Brain pericyte (primary cell): ENCODE measurements at regions not wholly inside any gene's neighbourhood (a gene's known extent, or its start where the extent isn't known, plus 50 kb on each side); places are given as distances from the start of the nearest gene placed in this dataset.

ENCODE experiments used
- DNase-seq: peaks from one replicate; pipeline ENCODE4 v3.0.0-alpha.2; 2012; ENCODE audit warnings: low read depth, low spot score

GRCh38 chr9:107660976-107661375 lies 171.4 kb upstream of the KLF4 start:
- DNase-seq: no peak

- no peak for DNase-seq
These were observed 163.8 kb upstream of the KLF4 start for GRCh38 chr9:107653263-107653821.

GRCh38 chr9:107650995-107651394 lies 161.4 kb upstream of the KLF4 start:
- no peak for DNase-seq

GRCh38 chr9:107650321-107650720 lies 160.8 kb upstream of the KLF4 start:
- DNase-seq: no peak

- DNase-seq: no peak
These were observed 158.7 kb upstream of the KLF4 start for GRCh38 chr9:107648153-107648715.

- no peak for DNase-seq
These were observed 158.0 kb upstream of the KLF4 start for GRCh38 chr9:107647611-107648010.

GRCh38 chr9:107647141-107647540 lies 157.6 kb upstream of the KLF4 start:
- DNase-seq: no peak

GRCh38 chr9:107645464-107645833 lies 155.9 kb upstream of the KLF4 start:
- DNase-seq: no peak

GRCh38 chr9:107644733-107645463 lies 155.3 kb upstream of the KLF4 start:
- no peak for DNase-seq

GRCh38 chr9:107639426-107639825 lies 149.9 kb upstream of the KLF4 start:
- DNase-seq: no peak

GRCh38 chr9:107638521-107639310 lies 149.1 kb upstream of the KLF4 start:
- no peak for DNase-seq

- DNase-seq: peak; percentile 92
These were observed 148.2 kb upstream of the KLF4 start for GRCh38 chr9:107637421-107638420.

GRCh38 chr9:107636571-107637381 lies 147.2 kb upstream of the KLF4 start:
- no peak for DNase-seq

- DNase-seq: no peak
These were observed 146.2 kb upstream of the KLF4 start for GRCh38 chr9:107635803-107636174.

- DNase-seq: no peak
These were observed 145.7 kb upstream of the KLF4 start for GRCh38 chr9:107635101-107635802.

- DNase-seq: no peak
These were observed 143.8 kb upstream of the KLF4 start for GRCh38 chr9:107633406-107633805.

GRCh38 chr9:107632661-107633060 lies 143.1 kb upstream of the KLF4 start:
- DNase-seq: no peak

GRCh38 chr9:107632216-107632615 lies 142.6 kb upstream of the KLF4 start:
- DNase-seq: no peak

GRCh38 chr9:107631788-107632187 lies 142.2 kb upstream of the KLF4 start:
- no peak for DNase-seq

- no peak for DNase-seq
These were observed 140.6 kb upstream of the KLF4 start for GRCh38 chr9:107630156-107630555.
